Sigmoid colon (tissue), 6 donors: ENCODE measurements at regions not wholly inside any gene's neighbourhood (a gene's known extent, or its start where the extent isn't known, plus 50 kb on each side); places are given as distances from the start of the nearest gene placed in this dataset.
A peak's percentile ranks its signal among the peaks of the same experiment; 100 is the strongest.

Source experiments
- DNase-seq: peaks from one replicate; pipeline ENCODE4 v3.0.0-alpha.2; 2019
- H3K27ac ChIP-seq, 4 donors: fragments of 200-600 bp; sonication (generic); one replicate each; pipeline ENCODE4 v1.5.1; 2016 to 2019; ENCODE audit warnings: mild to moderate bottlenecking in 1 of 4
- H3K27me3 ChIP-seq, 3 donors: fragments of 200-600 bp; sonication (generic); one replicate each; pipeline ENCODE4 v1.5.1; 2019; ENCODE audit warnings: mild to moderate bottlenecking in 1 of 3
- H3K36me3 ChIP-seq, 4 donors: fragments of 200-600 bp; sonication (generic); one replicate each; pipeline ENCODE4 v1.5.1; 2016 to 2019
- H3K4me1 ChIP-seq, 4 donors: fragments of 200-600 bp; sonication (generic); one replicate each; pipeline ENCODE4 v1.5.1; 2017 to 2019
- H3K4me3 ChIP-seq, 4 donors: fragments of 200-600 bp; sonication (generic); one replicate each; pipeline ENCODE4 v1.5.1; 2017 to 2019; ENCODE audit warnings: mild to moderate bottlenecking in 2 of 4, moderate library complexity in 1 of 4
- H3K9me3 ChIP-seq, 4 donors: fragments of 200-600 bp in 3 of 4; sonication (generic) in 3 of 4; one replicate each; pipeline versions ENCODE4 v1.5.1 to v1.6.1; 2013 to 2019
- CTCF ChIP-seq, 4 experiments: fragments of 450-650 bp in 3 of 4; fragments of 200-600 bp in 1 of 4; IDR thresholded peaks; one replicate each; pipeline ENCODE4 v1.5.1; 2016 to 2019; ENCODE audit warnings: antibody characterized with exemption in 4 of 4, mild to moderate bottlenecking in 3 of 4, moderate library complexity in 2 of 4
- EP300 ChIP-seq, 4 donors: sonication (generic); formaldehyde crosslinking; IDR thresholded peaks; one replicate each; pipeline ENCODE4 v1.6.1; 2017; ENCODE audit warnings: antibody characterized with exemption in 4 of 4
- POLR2A ChIP-seq, 2 donors: fragments of 450-650 bp; IDR thresholded peaks; one replicate each; pipeline ENCODE4 v1.6.1; 2016; ENCODE audit warnings: antibody characterized with exemption in 2 of 2, mild to moderate bottlenecking in 2 of 2, moderate library complexity in 2 of 2
- POLR2AphosphoS5 ChIP-seq, 4 donors: sonication (generic); formaldehyde crosslinking; IDR thresholded peaks; one replicate each; pipeline ENCODE4 v1.6.1; 2017; ENCODE audit warnings: antibody characterized with exemption in 4 of 4
- whole genome bisulfite sequencing, 2 donors: extraction: QIAGEN DNeasy Blood & Tissue Kit; methylation state at CpG; one replicate each; pipeline ENCODE4 v1.1.7; 2013; 5-methylcytosine and 5-hydroxymethylcytosine counted together
- intact Hi-C: fragments of 100-400 bp; cut with DNase I; formaldehyde crosslinking; loops from one replicate; pipeline ENCODE4 v1.15.1; 2023
- donor health status: healthy with polysubstance abuse.
- donor health status: healthy.

DNA sequence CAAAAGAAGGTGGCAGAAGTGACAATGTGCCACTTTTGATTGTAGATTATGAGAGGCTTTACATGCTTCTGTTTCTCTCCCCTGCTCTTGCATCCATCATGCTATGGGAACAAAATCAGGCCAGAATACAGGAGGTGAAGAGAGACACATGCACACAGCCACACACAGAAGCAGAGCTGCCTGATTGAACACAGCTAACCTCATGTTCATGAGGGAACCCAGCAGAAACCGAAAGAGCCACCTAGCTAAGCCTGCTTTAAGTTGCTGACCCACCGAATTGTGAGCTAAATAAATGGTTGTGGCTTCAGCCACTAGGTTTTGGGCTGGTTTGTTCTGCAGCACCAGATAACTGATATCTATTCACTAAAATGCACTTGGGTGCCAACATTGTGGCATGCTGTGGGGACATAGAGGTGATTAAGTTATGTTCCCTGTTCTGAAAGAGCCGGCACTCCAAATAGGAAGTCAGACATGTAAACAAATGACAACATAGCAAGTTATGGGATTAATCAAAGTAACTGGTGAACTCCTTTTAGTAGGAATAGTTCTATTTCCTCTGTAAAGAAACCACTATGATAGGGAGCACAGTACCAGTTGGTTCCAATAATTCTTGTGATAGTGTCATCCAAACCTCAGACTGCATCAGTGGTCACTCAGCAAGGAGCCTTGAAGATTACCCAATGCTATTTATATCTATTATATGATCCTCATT lies 93.6 kb upstream of the TNC start:
- TF ChIP-seq POLR2AphosphoS5 (IDR thresholded peaks at IDR 0.05) (no peak), POLR2A (IDR thresholded peaks at IDR 0.05) (no peak), CTCF (IDR thresholded peaks at IDR 0.05) (no peak), EP300 (IDR thresholded peaks at IDR 0.05) (no peak)
- intact Hi-C loops = loop anchor here (5.0 kb wide), 3 partner anchors 51 to 311 kb away; no protein-coding TSS in a partner anchor
- peaks cover 0 to 44% (median 32%) of the 10 kb centered on the region in 4 donors for H3K4me1 ChIP-seq
- H3K36me3 ChIP-seq = no peaks in the 10 kb centered on the region
- DNase-seq = no peak
- peak overlapping the region in 3 of 4 donors; percentile 37 to 77 (median 44) for H3K27ac ChIP-seq
- WGBS, 2 donors = 69 to 77% methylated on average over 3 of the region's 3 CpGs
- H3K9me3 ChIP-seq = no peaks in the 10 kb centered on the region
- H3K4me3 ChIP-seq = no peak overlapping the region
- H3K27me3 ChIP-seq = no peaks in the 10 kb centered on the region

- H3K36me3 ChIP-seq = no peaks in the 10 kb centered on the region
- DNase-seq = no peak
- intact Hi-C loops = loop anchor here (5.0 kb wide), 3 partner anchors 50 to 310 kb away; no protein-coding TSS in a partner anchor
- peak overlapping the region in 3 of 4 donors; percentile 37 to 77 (median 44) for H3K27ac ChIP-seq
- TF ChIP-seq CTCF (IDR thresholded peaks at IDR 0.05) = no peak
- TF ChIP-seq POLR2AphosphoS5 (IDR thresholded peaks at IDR 0.05) = no peak
- TF ChIP-seq EP300 (IDR thresholded peaks at IDR 0.05) = no peak
- no peak for TF ChIP-seq POLR2A (IDR thresholded peaks at IDR 0.05)
- no peaks in the 10 kb centered on the region for H3K27me3 ChIP-seq
- no peak overlapping the region for H3K4me3 ChIP-seq
- no peaks in the 10 kb centered on the region for H3K9me3 ChIP-seq
- peaks cover 0 to 44% (median 32%) of the 10 kb centered on the region in 4 donors for H3K4me1 ChIP-seq
Measured at GRCh38 chr9:115212125-115212605, 94.2 kb upstream of the TNC start.

DNA sequence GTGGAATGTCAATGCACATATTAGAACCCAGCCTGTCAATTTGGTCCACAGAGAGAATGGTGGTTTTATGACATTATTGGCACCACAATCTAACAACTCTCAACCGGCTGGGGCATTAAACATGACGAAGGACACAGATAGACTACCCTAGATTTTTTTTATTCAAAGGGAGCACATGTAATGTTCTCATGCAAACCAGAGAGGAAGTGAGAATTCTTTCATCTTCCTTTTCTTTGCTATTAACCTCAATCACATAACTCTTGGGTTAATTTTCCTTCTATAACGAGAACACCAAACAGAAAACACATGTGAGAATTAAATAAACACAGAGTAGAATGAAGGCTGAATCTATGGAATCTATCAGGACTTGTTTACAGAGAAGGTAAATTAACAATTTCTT lies 94.9 kb upstream of the TNC start:
- intact Hi-C loops = loop anchor here (5.0 kb wide), 3 partner anchors 49 to 309 kb away; no protein-coding TSS in a partner anchor
- no peaks in the 10 kb centered on the region for H3K9me3 ChIP-seq
- DNase-seq = no peak
- no peak for TF ChIP-seq EP300 (IDR thresholded peaks at IDR 0.05)
- no peak for TF ChIP-seq POLR2AphosphoS5 (IDR thresholded peaks at IDR 0.05)
- TF ChIP-seq POLR2A (IDR thresholded peaks at IDR 0.05) = no peak
- no peak for TF ChIP-seq CTCF (IDR thresholded peaks at IDR 0.05)
- H3K4me3 ChIP-seq = no peak overlapping the region
- H3K4me1 ChIP-seq = peaks cover 0 to 44% (median 32%) of the 10 kb centered on the region in 4 donors
- no peaks in the 10 kb centered on the region for H3K27me3 ChIP-seq
- WGBS, 2 donors = 44 to 65% methylated on average over 3 of the region's 3 CpGs
- H3K27ac ChIP-seq = peak overlapping the region in 2 of 4 donors; percentile 15 to 77
- H3K36me3 ChIP-seq = no peaks in the 10 kb centered on the region

GRCh38 chr9:115213818-115214334 lies 95.9 kb upstream of the TNC start:
- H3K27ac ChIP-seq = peak overlapping the region in 2 of 4 donors; percentile 40 to 77
- intact Hi-C loops = loop anchor here (5.0 kb wide), 3 partner anchors 48 to 308 kb away; no protein-coding TSS in a partner anchor
- H3K36me3 ChIP-seq = no peaks in the 10 kb centered on the region
- H3K27me3 ChIP-seq = no peaks in the 10 kb centered on the region
- 3 to 36% methylated on average over 2 of the region's 2 CpGs for WGBS, 2 donors
- DNase-seq = peak; percentile 78
- H3K4me1 ChIP-seq = peaks cover 0 to 39% (median 29%) of the 10 kb centered on the region in 4 donors
- H3K4me3 ChIP-seq = no peak overlapping the region
- TF ChIP-seq POLR2AphosphoS5 (IDR thresholded peaks at IDR 0.05) (peak; percentile 48 to 85 (median 68)), EP300 (IDR thresholded peaks at IDR 0.05) (peak in 1 of 4 donors; percentile 47), POLR2A (IDR thresholded peaks at IDR 0.05) (no peak), CTCF (IDR thresholded peaks at IDR 0.05) (no peak)
- H3K9me3 ChIP-seq = no peaks in the 10 kb centered on the region
